ENCODE measurements at regions not wholly inside any gene's neighbourhood (a gene's known extent, or its start where the extent isn't known, plus 50 kb on each side); places are given as distances from the start of the nearest gene placed in this dataset.

GRCh38 chr4:96916711-96917110 is 1076.8 kb downstream of the PDHA2 start:
- no peak for DNase-seq
- intact Hi-C loops (cut with DNase I), result no loop called here
- H3K4me1 ChIP-seq (ENCODE audit: control insufficient read depth in 2 of 3, insufficient read depth in 2 of 3, low read depth in 1 of 3, low read length in 3 of 3), result no peaks in the 10 kb centered on the region
- H3K27ac ChIP-seq (ENCODE audit: low read depth in 2 of 2, low read length in 2 of 2), result no peak overlapping the region
- no peaks in the 10 kb centered on the region for H3K27me3 ChIP-seq (ENCODE audit: control insufficient read depth, insufficient read depth, low read length)
- H3K9me3 ChIP-seq (ENCODE audit: control insufficient read depth in 2 of 3, insufficient read depth in 1 of 3, low read length in 3 of 3), result no peaks in the 10 kb centered on the region
- no peaks in the 10 kb centered on the region for H3K36me3 ChIP-seq (ENCODE audit: control insufficient read depth in 2 of 3, insufficient read depth in 3 of 3, low read length in 3 of 3)
- H3K9ac ChIP-seq (ENCODE audit: low read length in 3 of 3), result no peak overlapping the region
- no peak overlapping the region for H3K4me3 ChIP-seq (ENCODE audit: low read length in 3 of 3)
- TF ChIP-seq CTCF (IDR thresholded peaks at IDR 0.05; ENCODE audit: borderline replicate concordance, extremely low read depth, insufficient read depth), result no peak
- FAIRE-seq, result no peak

GRCh38 chr4:96936886-96937285 is 1097.0 kb downstream of the PDHA2 start:
- no peak for FAIRE-seq

GRCh38 chr4:96946552-96946951 is 1106.7 kb downstream of the PDHA2 start:
- Histone ChIP-seq H3K27me3 (ENCODE audit: control insufficient read depth, insufficient read depth, low read length) (no peaks in the 10 kb centered on the region), H3K9me3 (ENCODE audit: control insufficient read depth in 2 of 3, insufficient read depth in 1 of 3, low read length in 3 of 3) (no peaks in the 10 kb centered on the region), H3K27ac (ENCODE audit: low read depth in 2 of 2, low read length in 2 of 2) (no peak overlapping the region), H3K4me3 (ENCODE audit: low read length in 3 of 3) (no peak overlapping the region), H3K4me1 (ENCODE audit: control insufficient read depth in 2 of 3, insufficient read depth in 2 of 3, low read depth in 1 of 3, low read length in 3 of 3) (no peaks in the 10 kb centered on the region), H3K9ac (ENCODE audit: low read length in 3 of 3) (no peak overlapping the region), H3K36me3 (ENCODE audit: control insufficient read depth in 2 of 3, insufficient read depth in 3 of 3, low read length in 3 of 3) (no peaks in the 10 kb centered on the region)
- no peak for TF ChIP-seq CTCF (IDR thresholded peaks at IDR 0.05; ENCODE audit: borderline replicate concordance, extremely low read depth, insufficient read depth)
- DNase-seq (no peak), FAIRE-seq (no peak)
- intact Hi-C loops (cut with DNase I), result no loop called here

More at GRCh38 chr4:96936886-96937285, 1097.0 kb downstream of the PDHA2 start:
- Histone ChIP-seq H3K27me3 (ENCODE audit: control insufficient read depth, insufficient read depth, low read length) (no peaks in the 10 kb centered on the region), H3K4me3 (ENCODE audit: low read length in 3 of 3) (no peak overlapping the region), H3K9me3 (ENCODE audit: control insufficient read depth in 2 of 3, insufficient read depth in 1 of 3, low read length in 3 of 3) (no peaks in the 10 kb centered on the region), H3K27ac (ENCODE audit: low read depth in 2 of 2, low read length in 2 of 2) (no peak overlapping the region), H3K9ac (ENCODE audit: low read length in 3 of 3) (no peak overlapping the region), H3K36me3 (ENCODE audit: control insufficient read depth in 2 of 3, insufficient read depth in 3 of 3, low read length in 3 of 3) (no peaks in the 10 kb centered on the region), H3K4me1 (ENCODE audit: control insufficient read depth in 2 of 3, insufficient read depth in 2 of 3, low read depth in 1 of 3, low read length in 3 of 3) (no peaks in the 10 kb centered on the region)
- intact Hi-C loops (cut with DNase I), result no loop called here
- TF ChIP-seq CTCF (IDR thresholded peaks at IDR 0.05; ENCODE audit: borderline replicate concordance, extremely low read depth, insufficient read depth), result no peak
- no peak for DNase-seq

GRCh38 chr4:96952610-96953009 is 1112.7 kb downstream of the PDHA2 start:
- no peak for TF ChIP-seq CTCF (IDR thresholded peaks at IDR 0.05; ENCODE audit: borderline replicate concordance, extremely low read depth, insufficient read depth)
- FAIRE-seq, result no peak
- Histone ChIP-seq H3K9me3 (ENCODE audit: control insufficient read depth in 2 of 3, insufficient read depth in 1 of 3, low read length in 3 of 3) (no peaks in the 10 kb centered on the region), H3K36me3 (ENCODE audit: control insufficient read depth in 2 of 3, insufficient read depth in 3 of 3, low read length in 3 of 3) (no peaks in the 10 kb centered on the region), H3K27ac (ENCODE audit: low read depth in 2 of 2, low read length in 2 of 2) (no peak overlapping the region), H3K4me3 (ENCODE audit: low read length in 3 of 3) (no peak overlapping the region), H3K27me3 (ENCODE audit: control insufficient read depth, insufficient read depth, low read length) (no peaks in the 10 kb centered on the region), H3K4me1 (ENCODE audit: control insufficient read depth in 2 of 3, insufficient read depth in 2 of 3, low read depth in 1 of 3, low read length in 3 of 3) (no peaks in the 10 kb centered on the region), H3K9ac (ENCODE audit: low read length in 3 of 3) (no peak overlapping the region)
- intact Hi-C loops (cut with DNase I), result no loop called here
- DNase-seq, result no peak

Data from kidney (tissue), 13 donors.